HepG2 (cell line): ENCODE measurements at regions not wholly inside any gene's neighbourhood (a gene's known extent, or its start where the extent isn't known, plus 50 kb on each side); places are given as distances from the start of the nearest gene placed in this dataset.

ENCODE experiments used
- ATAC-seq: fragments of 200-7000 bp; cut with Tn5 transposase; 3 replicates; pipeline ENCODE4 v1.9.1; 2020; ENCODE audit warnings: mild to moderate bottlenecking, moderate library complexity
- BruUV-seq: library from RNA; stranded (reverse); fragments of 400-500 nt; replicated peaks from 2 replicates; lab custom pipeline; 2021; lab: Mats Ljungman, UMichigan
- CTCF ChIA-PET: fragments of 300-600 bp; formaldehyde crosslinking; extraction: SDS; loops from one replicate; lab custom pipeline; 2021; ENCODE audit warnings: low total read pairs, inconsistent platforms, low intra/inter-chr PET ratio; lab: Yijun Ruan, JAX
- POLR2A ChIA-PET: fragments of 350-600 bp; sonication (Branson Sonifier 250); formaldehyde crosslinking; loops from one replicate; lab custom pipeline; 2020; ENCODE audit warnings: antibody characterized with exemption, inconsistent platforms; lab: Yijun Ruan, JAX
- DNase-seq: peaks from one replicate; pipeline ENCODE4 v3.0.0-alpha.2; 2015; ENCODE audit warnings: low spot score
- FAIRE-seq: peaks from 3 replicates; lab custom pipeline; 2011; peaks lifted over from hg19 to GRCh38; lab: Jason Lieb, UNC
- H2AFZ ChIP-seq: one replicate; pipeline ENCODE4 v1.6.1; 2011; ENCODE audit warnings: low read length, inconsistent platforms
- H3K27ac ChIP-seq: fragments of 300-600 bp; 3 replicates; pipeline ENCODE4 v1.8.0; 2011; ENCODE audit warnings: mixed run types, mild to moderate bottlenecking, mixed read lengths, low read length, inconsistent platforms; ENCODE audit not compliant: insufficient read depth; ENCODE audit errors: extremely low read length
- H3K27me3 ChIP-seq, 2 experiments: fragments of 200-600 bp in 1 of 2; 2 replicates in 1 of 2; 3 replicates in 1 of 2; pipeline versions ENCODE4 v1.6.0 to v1.8.0; 2011; ENCODE audit warnings: low read length in 2 of 2, mild to moderate bottlenecking in 2 of 2, moderate library complexity in 2 of 2, inconsistent platforms in 1 of 2; ENCODE audit not compliant: insufficient read depth in 2 of 2, control insufficient read depth in 1 of 2
- H3K36me3 ChIP-seq, 2 experiments: fragments of 200-600 bp in 1 of 2; replicated peaks in 1 of 2; 2 replicates in 1 of 2; 3 replicates in 1 of 2; pipeline versions ENCODE4 v1.5.1 to v1.8.0; 2011; ENCODE audit warnings: low read length in 2 of 2, inconsistent platforms in 1 of 2; ENCODE audit not compliant: insufficient read depth in 2 of 2, control insufficient read depth in 1 of 2
- H3K4me1 ChIP-seq: 2 replicates; pipeline ENCODE4 v1.5.1; 2012; ENCODE audit warnings: low read length, inconsistent platforms; ENCODE audit not compliant: insufficient read depth
- H3K4me2 ChIP-seq: 2 replicates; pipeline ENCODE4 v1.6.0; 2011; ENCODE audit warnings: low read depth, low read length, inconsistent platforms
- H3K4me3 ChIP-seq, 3 experiments: fragments of 200-600 bp in 1 of 3; sonication (generic), shearing (Covaris generic) in 1 of 3; replicated peaks in 1 of 3; 2 replicates each; pipeline ENCODE4 v1.5.1; 2011 to 2016; ENCODE audit warnings: low read length in 3 of 3, inconsistent platforms in 2 of 3, low read depth in 2 of 3, mild to moderate bottlenecking in 2 of 3, control low read depth in 1 of 3, mixed read lengths in 1 of 3; ENCODE audit not compliant: insufficient read depth in 1 of 3
- H3K79me2 ChIP-seq: one replicate; pipeline ENCODE4 v1.6.1; 2011; ENCODE audit warnings: low read length, inconsistent platforms; ENCODE audit not compliant: insufficient read depth
- H3K9ac ChIP-seq: 2 replicates; pipeline ENCODE4 v1.6.0; 2011; ENCODE audit warnings: mild to moderate bottlenecking, low read depth, low read length, inconsistent platforms; ENCODE audit not compliant: insufficient read depth
- H3K9me3 ChIP-seq: 2 replicates; pipeline ENCODE4 v1.5.1; 2012; ENCODE audit warnings: mild to moderate bottlenecking, low read length
- H4K20me1 ChIP-seq: 2 replicates; pipeline ENCODE4 v1.6.0; 2011; ENCODE audit warnings: inconsistent platforms, mild to moderate bottlenecking, low read length, moderate library complexity; ENCODE audit not compliant: insufficient read depth
- ARNT ChIP-seq: fragments of 450-650 bp; IDR thresholded peaks from 2 replicates; pipeline ENCODE4 v1.6.1; 2017
- ATF1 ChIP-seq: IDR thresholded peaks from 2 replicates; pipeline ENCODE4 v1.6.1; 2016; ENCODE audit warnings: mild to moderate bottlenecking, control low read depth
- ETV6 ChIP-seq: sonication (generic); formaldehyde crosslinking; conservative IDR thresholded peaks from 2 replicates; pipeline ENCODE4 v1.4.0; 2020; ENCODE audit warnings: missing genetic modification reagents
- MAF1 ChIP-seq: sonication (generic); formaldehyde crosslinking; IDR thresholded peaks from 2 replicates; pipeline ENCODE4 v1.5.0; 2020; ENCODE audit warnings: missing genetic modification reagents, borderline replicate concordance
- NFIC ChIP-seq: IDR thresholded peaks from 2 replicates; pipeline ENCODE4 v1.6.1; 2012; ENCODE audit warnings: mild to moderate bottlenecking, low read length, inconsistent platforms
- NKX3-1 ChIP-seq: sonication (generic); formaldehyde crosslinking; IDR thresholded peaks from 2 replicates; pipeline ENCODE4 v1.5.0; 2020; ENCODE audit warnings: missing genetic modification reagents
- NR2F2 ChIP-seq: IDR thresholded peaks from 2 replicates; pipeline ENCODE4 v1.6.1; 2012; ENCODE audit warnings: low read depth, inconsistent platforms, borderline replicate concordance
- PRMT3 ChIP-seq: sonication (generic); formaldehyde crosslinking; IDR thresholded peaks from 2 replicates; pipeline ENCODE4 v1.8.1; 2022; ENCODE audit warnings: low read depth, mild to moderate bottlenecking, moderate library complexity, missing genetic modification reagents, borderline replicate concordance
- RBM22 ChIP-seq: fragments of 200-400 bp; formaldehyde crosslinking; optimal IDR thresholded peaks from 2 replicates; pipeline ENCODE3; 2017; ENCODE audit warnings: mild to moderate bottlenecking, low read length, moderate library complexity
- YEATS4 ChIP-seq: sonication (generic); formaldehyde crosslinking; IDR thresholded peaks from 2 replicates; pipeline ENCODE4 v1.4.0; 2020; ENCODE audit warnings: missing genetic modification reagents, borderline replicate concordance
- ZNF549 ChIP-seq: sonication (generic); formaldehyde crosslinking; IDR thresholded peaks from 2 replicates; pipeline ENCODE4 v1.5.0; 2020; ENCODE audit warnings: missing genetic modification reagents
- ZNF567 ChIP-seq: sonication (generic); formaldehyde crosslinking; IDR thresholded peaks from 2 replicates; pipeline ENCODE4 v1.8.1; 2023; ENCODE audit warnings: mild to moderate bottlenecking, missing genetic modification reagents, borderline replicate concordance
- ZNF7 ChIP-seq: IDR thresholded peaks from 2 replicates; pipeline ENCODE4 v1.6.1; 2016; ENCODE audit warnings: missing biosample characterization, missing genetic modification reagents
- ZNF781 ChIP-seq: sonication (generic); formaldehyde crosslinking; IDR thresholded peaks from 2 replicates; pipeline ENCODE4 v1.5.1; 2020; ENCODE audit warnings: borderline replicate concordance, mild to moderate bottlenecking, missing genetic modification reagents; ENCODE audit errors: not compliant biosample characterization
- WGBS: methylation state at CpG from one replicate; pipeline ENCODE4 v1.1.6; 2017; ENCODE audit warnings: low lambda C conversion rate; 5-methylcytosine and 5-hydroxymethylcytosine counted together
- in situ Hi-C: cut with HindIII; loops from 2 replicates; pipeline ENCODE4 v1.10.0; 2017; ENCODE audit warnings: low pct_unique_long_range_greater_than_20kb; ENCODE audit not compliant: extremely low pct_ligation_motif_present
- intact Hi-C: fragments of 100-400 bp; cut with micrococcal nuclease; formaldehyde crosslinking; loops from one replicate; pipeline ENCODE4 v1.10.0; 2022; ENCODE audit not compliant: unreplicated experiment
- TF ChIP-seq, protein P1 (sequence below): sonication (generic); formaldehyde crosslinking; IDR thresholded peaks from 2 replicates; pipeline ENCODE4 v1.4.0; 2020; ENCODE audit warnings: missing genetic modification reagents, mild to moderate bottlenecking, borderline replicate concordance
- TF ChIP-seq, protein P2 (sequence below): sonication (generic); formaldehyde crosslinking; IDR thresholded peaks from 2 replicates; pipeline ENCODE4 v1.4.0; 2020; ENCODE audit warnings: missing genetic modification reagents

- H3K9me3 ChIP-seq: peaks cover 47% of the 10 kb centered on the region
- no peaks in the 10 kb centered on the region for H3K36me3 ChIP-seq
- no peak overlapping the region for H3K27ac ChIP-seq
- in situ Hi-C loops (no loop called here), intact Hi-C loops (no loop called here)
- no peak overlapping the region for H2AFZ ChIP-seq
- ATAC-seq: no peak
- no peaks in the 10 kb centered on the region for H3K27me3 ChIP-seq
- DNase-seq: no peak
- FAIRE-seq: no peak
- H3K4me2 ChIP-seq: no peak overlapping the region
- no peak overlapping the region for H3K9ac ChIP-seq
- ChIA-PET CTCF (no interaction called here), POLR2A (no interaction called here)
- BruUV-seq: no TSS peak
- no peak overlapping the region for H3K4me3 ChIP-seq
- no peaks in the 10 kb centered on the region for H4K20me1 ChIP-seq
- no peaks in the 10 kb centered on the region for H3K4me1 ChIP-seq
- no peaks in the 10 kb centered on the region for H3K79me2 ChIP-seq
- TF ChIP-seq ZNF549 (CRISPR knock-in tag): no peak
- no peak for TF ChIP-seq MAF1 (CRISPR knock-in tag)
- no peak for TF ChIP-seq ARNT
- TF ChIP-seq, all 625 proteins: peak for 0
These were observed 506.6 kb upstream of the GHITM start for GRCh38 chr10:83632701-83633100.

GRCh38 chr10:83633547-83633946 is 505.8 kb upstream of the GHITM start:
- in situ Hi-C loops: no loop called here
- 0% methylated on average over 4 of the region's 4 CpGs for WGBS
- FAIRE-seq: no peak

More at GRCh38 chr10:83633547-83633946, 505.8 kb upstream of the GHITM start:
- Histone ChIP-seq H3K4me3 (no peak overlapping the region), H3K4me1 (no peaks in the 10 kb centered on the region), H3K27ac (no peak overlapping the region), H3K36me3 (no peaks in the 10 kb centered on the region), H3K27me3 (no peaks in the 10 kb centered on the region), H3K9me3 (peaks cover 49% of the 10 kb centered on the region), H2AFZ (no peak overlapping the region), H3K9ac (no peak overlapping the region), H3K79me2 (no peaks in the 10 kb centered on the region), H4K20me1 (no peaks in the 10 kb centered on the region), H3K4me2 (no peak overlapping the region)
- ChIA-PET POLR2A (no interaction called here), CTCF (no interaction called here)
- BruUV-seq: no TSS peak
- TF ChIP-seq ETV6 (CRISPR knock-in tag) (no peak), NFIC (no peak), PRMT3 (CRISPR knock-in tag) (no peak), ATF1 (no peak), RBM22 (no peak), ZNF7 (no peak), YEATS4 (CRISPR knock-in tag) (no peak), NR2F2 (no peak), ZNF781 (CRISPR knock-in tag) (no peak), NKX3-1 (CRISPR knock-in tag) (no peak), ZNF567 (CRISPR knock-in tag) (no peak)
- TF ChIP-seq, protein P1, sequence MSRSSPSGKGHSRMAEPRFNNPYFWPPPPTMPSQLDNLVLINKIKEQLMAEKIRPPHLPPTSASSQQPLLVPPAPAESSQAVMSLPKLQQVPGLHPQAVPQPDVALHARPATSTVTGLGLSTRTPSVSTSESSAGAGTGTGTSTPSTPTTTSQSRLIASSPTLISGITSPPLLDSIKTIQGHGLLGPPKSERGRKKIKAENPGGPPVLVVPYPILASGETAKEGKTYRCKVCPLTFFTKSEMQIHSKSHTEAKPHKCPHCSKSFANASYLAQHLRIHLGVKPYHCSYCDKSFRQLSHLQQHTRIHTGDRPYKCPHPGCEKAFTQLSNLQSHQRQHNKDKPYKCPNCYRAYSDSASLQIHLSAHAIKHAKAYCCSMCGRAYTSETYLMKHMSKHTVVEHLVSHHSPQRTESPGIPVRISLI: no peak
- TF ChIP-seq, protein P2, sequence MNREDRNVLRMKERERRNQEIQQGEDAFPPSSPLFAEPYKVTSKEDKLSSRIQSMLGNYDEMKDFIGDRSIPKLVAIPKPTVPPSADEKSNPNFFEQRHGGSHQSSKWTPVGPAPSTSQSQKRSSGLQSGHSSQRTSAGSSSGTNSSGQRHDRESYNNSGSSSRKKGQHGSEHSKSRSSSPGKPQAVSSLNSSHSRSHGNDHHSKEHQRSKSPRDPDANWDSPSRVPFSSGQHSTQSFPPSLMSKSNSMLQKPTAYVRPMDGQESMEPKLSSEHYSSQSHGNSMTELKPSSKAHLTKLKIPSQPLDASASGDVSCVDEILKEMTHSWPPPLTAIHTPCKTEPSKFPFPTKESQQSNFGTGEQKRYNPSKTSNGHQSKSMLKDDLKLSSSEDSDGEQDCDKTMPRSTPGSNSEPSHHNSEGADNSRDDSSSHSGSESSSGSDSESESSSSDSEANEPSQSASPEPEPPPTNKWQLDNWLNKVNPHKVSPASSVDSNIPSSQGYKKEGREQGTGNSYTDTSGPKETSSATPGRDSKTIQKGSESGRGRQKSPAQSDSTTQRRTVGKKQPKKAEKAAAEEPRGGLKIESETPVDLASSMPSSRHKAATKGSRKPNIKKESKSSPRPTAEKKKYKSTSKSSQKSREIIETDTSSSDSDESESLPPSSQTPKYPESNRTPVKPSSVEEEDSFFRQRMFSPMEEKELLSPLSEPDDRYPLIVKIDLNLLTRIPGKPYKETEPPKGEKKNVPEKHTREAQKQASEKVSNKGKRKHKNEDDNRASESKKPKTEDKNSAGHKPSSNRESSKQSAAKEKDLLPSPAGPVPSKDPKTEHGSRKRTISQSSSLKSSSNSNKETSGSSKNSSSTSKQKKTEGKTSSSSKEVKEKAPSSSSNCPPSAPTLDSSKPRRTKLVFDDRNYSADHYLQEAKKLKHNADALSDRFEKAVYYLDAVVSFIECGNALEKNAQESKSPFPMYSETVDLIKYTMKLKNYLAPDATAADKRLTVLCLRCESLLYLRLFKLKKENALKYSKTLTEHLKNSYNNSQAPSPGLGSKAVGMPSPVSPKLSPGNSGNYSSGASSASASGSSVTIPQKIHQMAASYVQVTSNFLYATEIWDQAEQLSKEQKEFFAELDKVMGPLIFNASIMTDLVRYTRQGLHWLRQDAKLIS (CRISPR knock-in tag): no peak
- DNase-seq (no peak), ATAC-seq (no peak)
- intact Hi-C loops: no loop called here
